Fibroblast of skin of right biceps (primary cell): ENCODE measurements at regions not wholly inside any gene's neighbourhood (a gene's known extent, or its start where the extent isn't known, plus 50 kb on each side); places are given as distances from the start of the nearest gene placed in this dataset.

Experiments
- DNase-seq: peaks from one replicate; pipeline ENCODE4 v3.0.0-alpha.2; 2013

- DNase-seq: no peak
Observed at GRCh38 chr10:56715262-56715661, 354.2 kb upstream of the ZWINT start.

GRCh38 chr10:56698506-56698905 lies 337.4 kb upstream of the ZWINT start:
- no peak for DNase-seq

GRCh38 chr10:56679578-56679977 lies 318.5 kb upstream of the ZWINT start:
- no peak for DNase-seq

GRCh38 chr10:56662765-56663447 lies 301.8 kb upstream of the ZWINT start:
- no peak for DNase-seq

GRCh38 chr10:56653289-56653688 lies 292.2 kb upstream of the ZWINT start:
- DNase-seq: no peak

GRCh38 chr10:56646329-56647111 lies 285.5 kb upstream of the ZWINT start:
- DNase-seq: no peak

GRCh38 chr10:56633876-56634452 lies 272.9 kb upstream of the ZWINT start:
- no peak for DNase-seq

GRCh38 chr10:56632537-56632936 lies 271.5 kb upstream of the ZWINT start:
- no peak for DNase-seq

- DNase-seq: no peak
Observed at GRCh38 chr10:56624082-56624481, 263.0 kb upstream of the ZWINT start.

GRCh38 chr10:56623064-56623463 lies 262.0 kb upstream of the ZWINT start:
- DNase-seq: no peak

GRCh38 chr10:56622335-56622973 lies 261.4 kb upstream of the ZWINT start:
- DNase-seq: no peak

- DNase-seq: no peak
Observed at GRCh38 chr10:56606202-56606601, 245.1 kb upstream of the ZWINT start.

- no peak for DNase-seq
Observed at GRCh38 chr10:56605051-56605450, 244.0 kb upstream of the ZWINT start.

- no peak for DNase-seq
Observed at GRCh38 chr10:56604624-56605023, 243.6 kb upstream of the ZWINT start.

GRCh38 chr10:56599201-56599600 lies 238.1 kb upstream of the ZWINT start:
- DNase-seq: no peak

GRCh38 chr10:56596257-56596656 lies 235.2 kb upstream of the ZWINT start:
- DNase-seq: no peak

- DNase-seq: no peak
Observed at GRCh38 chr10:56593120-56593519, 232.1 kb upstream of the ZWINT start.

- no peak for DNase-seq
Observed at GRCh38 chr10:56586461-56586891, 225.4 kb upstream of the ZWINT start.

- no peak for DNase-seq
Observed at GRCh38 chr10:56585447-56586171, 224.6 kb upstream of the ZWINT start.

- no peak for DNase-seq
Observed at GRCh38 chr10:56583316-56583715, 222.3 kb upstream of the ZWINT start.

- DNase-seq: no peak
Observed at GRCh38 chr10:56567580-56567979, 206.5 kb upstream of the ZWINT start.

GRCh38 chr10:56561336-56561735 lies 200.3 kb upstream of the ZWINT start:
- no peak for DNase-seq

GRCh38 chr10:56551037-56551436 lies 190.0 kb upstream of the ZWINT start:
- no peak for DNase-seq
